HG02981 (cell line): ENCODE measurements at regions not wholly inside any gene's neighbourhood (a gene's known extent, or its start where the extent isn't known, plus 50 kb on each side); places are given as distances from the start of the nearest gene placed in this dataset.

Source experiments
- ATAC-seq: cut with Tn5 transposase; IDR thresholded peaks from one replicate; pipeline ENCODE4 v1.9.1; 2021; ENCODE audit warnings: mild to moderate bottlenecking, moderate library complexity; ENCODE audit not compliant: unreplicated experiment

DNA sequence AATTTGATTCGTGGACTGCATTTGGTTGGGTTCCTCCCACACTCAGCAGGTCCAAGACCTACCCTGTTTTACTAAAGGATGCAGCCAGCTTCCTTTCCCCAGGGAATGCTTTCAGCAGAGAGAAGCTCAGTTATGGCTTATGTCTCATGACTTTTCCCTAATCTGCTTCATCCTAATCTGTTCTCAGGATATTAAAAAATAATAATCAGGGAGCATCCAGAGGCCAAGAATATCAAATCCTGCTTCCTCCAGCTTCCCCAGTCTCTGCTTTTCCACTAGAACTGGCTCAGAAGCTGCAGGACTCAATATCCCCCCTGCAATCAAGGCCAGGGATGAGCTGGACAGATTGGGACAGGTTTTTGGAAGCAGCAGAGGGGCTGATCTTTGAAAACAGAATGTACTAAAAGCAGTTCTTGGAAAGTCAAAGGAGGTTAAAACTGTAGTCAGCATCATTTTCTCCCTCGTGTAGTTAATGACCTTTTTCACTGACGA lies 326.9 kb upstream of the TNP1 start:
- ATAC-seq: no peak

DNA sequence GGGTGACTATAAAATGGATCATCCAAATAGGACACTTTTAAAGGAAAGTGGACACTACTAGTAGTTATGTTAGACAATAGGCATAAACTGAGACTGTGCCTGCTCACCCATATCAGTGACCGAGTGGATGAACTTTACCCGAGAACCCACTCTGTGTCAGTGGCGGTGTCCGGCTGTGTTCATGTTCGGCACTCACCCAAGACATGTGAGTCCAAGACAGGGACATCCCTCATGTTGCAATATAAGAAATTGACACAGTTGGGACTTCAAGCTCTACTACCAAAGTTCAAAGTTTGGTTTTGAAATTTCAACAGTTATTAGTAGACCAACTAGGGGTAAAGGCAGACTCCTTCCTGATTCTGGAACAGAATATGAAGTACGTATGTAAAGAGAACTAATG lies 326.3 kb upstream of the TNP1 start:
- no peak for ATAC-seq

DNA sequence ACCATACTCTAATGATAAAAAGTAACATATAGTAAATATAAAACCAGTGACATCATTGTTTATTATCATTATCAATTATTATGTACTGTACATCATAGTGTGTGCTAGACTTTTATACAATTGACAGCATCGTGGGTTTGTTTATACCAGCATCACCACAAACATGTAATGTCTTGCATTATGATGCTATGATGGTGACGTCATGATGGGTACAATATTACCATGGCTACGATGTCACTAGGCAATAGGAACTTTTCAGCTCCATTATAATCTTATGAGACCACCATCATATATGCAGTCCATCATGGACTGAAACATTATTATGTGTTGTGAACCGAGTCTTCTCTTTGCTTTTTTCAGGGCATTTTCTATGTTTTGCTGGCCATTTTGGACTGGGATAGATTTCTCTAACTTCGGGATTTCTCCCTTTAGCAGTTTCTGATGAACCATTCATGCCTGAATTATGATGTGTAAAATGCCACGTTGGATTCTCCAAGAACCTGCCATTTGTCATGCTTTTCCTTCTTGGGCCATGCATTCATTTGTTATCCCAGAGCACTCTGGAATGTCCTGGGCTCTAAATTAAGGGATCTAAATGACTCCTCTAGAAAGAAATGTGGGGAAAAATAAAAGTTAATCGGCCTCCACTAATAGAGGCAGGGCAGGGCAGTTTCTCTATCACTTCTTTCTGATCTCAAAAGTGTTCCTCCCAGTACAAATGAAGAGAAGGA lies 325.6 kb upstream of the TNP1 start:
- ATAC-seq: no peak

DNA sequence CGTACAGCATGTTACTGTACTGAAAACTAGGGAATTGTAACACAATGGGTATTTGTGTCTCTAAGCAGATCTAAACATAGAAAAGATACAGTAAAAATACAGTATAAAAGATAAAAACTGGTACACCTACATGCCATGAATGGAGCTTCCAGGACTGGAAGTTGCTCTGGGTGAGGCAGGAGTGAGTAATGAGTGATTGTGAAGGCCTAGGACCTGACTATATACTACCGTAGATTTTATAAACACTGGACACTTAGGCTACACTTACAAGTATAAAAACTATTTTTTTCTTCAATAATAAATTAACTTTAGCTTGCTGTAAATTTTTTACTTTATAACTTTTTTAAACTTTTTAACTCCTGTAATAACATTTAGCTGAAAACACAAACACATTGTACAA lies 324.4 kb upstream of the TNP1 start:
- no peak for ATAC-seq

DNA sequence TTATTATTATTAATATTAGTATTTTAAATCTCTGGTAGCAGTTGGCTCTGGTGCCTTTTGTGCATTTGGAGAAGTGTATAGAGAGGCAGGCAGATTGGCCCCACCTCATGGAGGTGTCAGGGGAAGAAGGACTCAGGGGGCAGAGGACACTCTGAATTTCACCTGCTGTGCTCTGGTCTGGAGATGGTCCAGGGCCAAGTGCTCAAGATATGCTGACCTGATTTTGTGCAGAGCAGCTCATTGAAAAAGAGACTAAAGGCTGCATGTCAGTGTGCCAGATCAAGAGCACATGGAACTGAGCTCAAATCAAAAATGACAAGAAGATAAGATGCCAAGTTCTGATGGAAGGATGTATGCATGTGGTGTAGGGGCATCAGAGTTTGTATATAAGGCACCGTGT lies 323.6 kb upstream of the TNP1 start:
- ATAC-seq: no peak

DNA sequence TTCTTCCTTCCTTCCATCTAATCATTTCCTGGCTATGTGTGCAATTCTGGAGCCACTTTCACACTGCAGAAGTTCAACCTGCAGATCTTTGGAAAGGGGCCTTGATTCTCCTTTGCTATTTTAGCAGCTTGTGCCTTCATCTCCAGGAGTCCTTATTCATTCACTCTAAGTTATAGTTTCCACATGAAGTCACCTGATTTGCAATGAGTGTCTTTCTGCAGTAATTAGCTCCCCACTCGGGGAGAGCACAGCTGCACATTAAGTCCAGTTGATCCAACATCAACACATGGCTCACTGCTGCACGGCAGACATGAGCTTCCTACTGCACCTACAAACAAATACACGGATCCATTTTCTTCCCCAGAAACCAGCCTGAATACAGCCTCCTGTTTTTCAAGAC lies 323.1 kb upstream of the TNP1 start:
- no peak for ATAC-seq

DNA sequence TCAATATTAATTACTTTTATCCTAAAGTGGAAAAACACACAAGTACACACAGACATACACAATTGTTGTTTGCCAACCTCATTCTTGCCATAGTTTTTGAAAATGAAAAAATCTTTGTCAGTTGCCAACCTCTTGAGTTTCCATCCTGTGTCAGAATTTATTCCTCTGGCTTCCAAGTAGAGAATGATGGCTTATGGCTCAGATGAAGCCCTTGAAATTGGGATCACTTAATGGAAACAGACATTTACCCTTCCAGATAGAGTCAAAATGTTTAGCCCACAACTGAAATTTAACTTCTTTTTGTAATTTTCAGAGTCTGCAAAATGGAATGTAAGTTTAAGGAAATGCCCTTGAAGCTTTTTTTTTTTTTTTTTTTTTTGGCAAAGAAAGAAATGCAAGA lies 321.6 kb upstream of the TNP1 start:
- ATAC-seq: no peak

DNA sequence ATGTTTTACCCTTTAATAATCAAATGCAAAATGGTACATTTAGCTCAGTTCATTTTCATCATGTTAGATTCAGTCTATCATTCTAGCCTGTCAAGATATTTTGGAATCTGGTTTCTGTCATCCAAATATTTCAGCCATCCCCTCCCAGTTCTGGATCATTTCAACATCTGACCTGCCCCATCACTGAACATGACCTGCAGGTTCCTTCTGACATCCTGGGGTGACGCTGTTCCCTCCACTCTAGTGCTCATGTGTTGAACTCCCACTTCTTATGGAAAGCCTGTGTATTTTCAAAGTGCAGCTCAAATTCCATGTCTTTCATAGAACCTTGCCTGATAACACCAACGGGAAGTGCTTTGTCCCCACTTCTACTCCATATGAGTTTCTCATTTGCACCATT lies 320.0 kb upstream of the TNP1 start:
- ATAC-seq: no peak

DNA sequence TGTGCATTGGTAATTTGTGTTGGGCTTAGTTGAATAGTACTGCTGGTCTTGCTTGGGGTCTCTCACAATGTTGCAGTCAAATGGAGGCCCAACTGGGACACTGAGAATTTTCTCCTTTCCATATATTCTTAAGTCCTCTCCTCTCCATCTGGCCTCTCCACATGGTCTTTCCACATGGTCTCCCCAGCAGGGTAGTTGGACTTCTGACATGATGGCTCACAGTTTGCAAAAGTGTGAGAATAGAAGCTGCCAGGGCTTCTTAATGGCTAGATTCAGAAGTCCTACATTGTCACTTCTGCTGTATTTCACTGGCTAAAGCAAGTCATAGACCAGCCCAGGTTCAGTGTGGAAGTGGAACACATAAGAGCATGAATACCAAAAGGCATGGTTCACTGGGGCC lies 318.5 kb upstream of the TNP1 start:
- no peak for ATAC-seq

DNA sequence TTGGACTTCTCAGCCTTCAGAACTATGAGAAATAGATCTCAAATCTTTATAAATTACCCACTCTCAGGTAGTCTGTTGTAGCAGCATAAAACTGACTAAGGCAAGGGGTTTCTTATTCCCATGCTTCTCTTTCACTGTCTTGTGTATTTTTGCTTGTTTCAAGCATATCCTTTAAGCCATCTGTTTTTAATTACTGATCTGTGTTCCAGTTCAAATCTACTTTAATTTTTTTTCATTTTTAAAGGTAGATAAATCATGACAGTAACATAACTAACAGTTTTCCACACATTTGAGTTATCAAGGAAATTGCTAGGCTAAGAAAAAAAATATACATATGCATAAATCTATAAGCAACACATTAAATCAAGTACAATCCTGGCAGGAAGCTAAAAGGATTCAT lies 317.9 kb upstream of the TNP1 start:
- no peak for ATAC-seq

DNA sequence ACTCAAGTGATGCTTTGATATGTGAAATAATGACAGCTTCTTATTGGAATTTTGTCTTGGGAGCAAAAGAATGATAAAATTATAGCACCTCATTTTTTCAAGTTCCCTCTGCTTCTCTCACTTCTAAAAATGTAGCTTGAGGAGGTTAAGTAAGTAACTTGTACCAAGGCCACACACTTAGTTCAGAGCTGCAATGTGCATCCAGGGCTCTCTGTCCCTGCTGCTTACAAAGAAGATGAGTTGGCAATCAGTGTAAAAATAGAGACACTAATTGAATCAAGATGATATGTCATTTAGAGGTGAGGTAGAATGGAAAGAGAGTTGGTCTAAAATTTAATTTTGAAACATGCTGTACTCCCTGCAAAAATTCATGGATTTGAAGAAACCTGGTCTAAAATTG lies 312.0 kb upstream of the TNP1 start:
- no peak for ATAC-seq

DNA sequence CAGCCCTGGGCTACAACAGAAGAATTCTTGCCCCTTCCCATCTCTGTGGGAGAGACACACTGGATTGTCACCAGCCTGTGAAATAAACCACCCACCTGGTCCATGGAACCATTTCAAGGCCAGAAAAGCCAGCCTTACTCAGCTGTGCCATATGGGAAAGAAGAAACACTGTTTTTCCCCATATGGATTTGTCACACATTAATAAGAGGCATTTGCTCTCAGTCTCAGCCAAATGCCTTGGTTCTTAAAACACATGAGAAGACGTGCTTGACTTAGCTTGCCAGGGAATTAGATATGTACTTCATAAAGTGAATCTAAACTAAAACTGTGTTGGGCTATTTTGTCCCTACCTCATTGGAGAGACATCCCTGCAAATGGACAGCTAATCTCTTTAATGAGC lies 308.6 kb upstream of the TNP1 start:
- ATAC-seq: no peak

DNA sequence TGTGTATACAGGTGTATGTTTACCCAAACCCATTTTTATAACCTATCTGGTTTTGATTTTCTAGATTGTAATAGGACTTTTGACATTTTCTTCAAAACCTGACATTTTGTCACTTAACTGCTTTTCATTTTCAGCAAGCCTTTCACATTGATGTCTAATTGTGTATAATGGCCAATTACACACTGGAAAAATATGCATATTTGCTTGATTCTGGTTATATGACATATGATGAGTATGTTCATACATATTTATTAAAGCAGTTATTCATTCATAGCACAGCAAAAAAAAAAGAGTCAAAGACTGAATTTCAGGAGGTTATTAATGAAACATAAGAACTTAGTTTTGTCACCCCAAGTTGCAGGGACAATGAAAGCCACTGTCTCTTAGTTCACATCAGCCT lies 307.7 kb upstream of the TNP1 start:
- ATAC-seq: no peak

DNA sequence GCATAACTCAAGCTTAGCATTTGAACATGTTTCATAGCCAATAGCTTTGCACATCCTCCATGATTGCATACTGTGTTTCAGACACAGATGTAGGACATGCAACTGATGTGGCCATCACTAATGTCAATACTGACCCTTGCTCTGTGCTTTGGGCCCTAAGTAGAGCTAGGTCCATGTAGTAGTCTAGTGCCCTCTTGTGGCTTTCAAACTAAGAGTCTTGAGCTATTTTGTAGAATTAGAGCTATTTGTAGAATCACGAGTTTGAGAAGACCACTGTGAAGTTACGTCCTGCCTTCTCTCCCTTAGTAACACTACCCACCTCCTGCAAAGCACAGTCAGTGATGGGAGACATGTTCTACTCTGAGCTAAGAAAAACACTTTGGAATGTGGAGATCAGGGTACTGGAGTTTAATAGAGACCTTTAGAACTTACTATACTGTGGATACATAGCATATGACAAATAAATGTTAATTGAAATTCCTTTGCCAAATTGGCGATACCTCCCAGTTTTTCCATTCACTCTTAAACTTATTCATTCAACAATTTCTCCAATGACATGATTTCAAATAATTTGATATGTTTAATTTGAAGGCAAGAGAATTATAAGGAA lies 306.5 kb upstream of the TNP1 start:
- no peak for ATAC-seq

DNA sequence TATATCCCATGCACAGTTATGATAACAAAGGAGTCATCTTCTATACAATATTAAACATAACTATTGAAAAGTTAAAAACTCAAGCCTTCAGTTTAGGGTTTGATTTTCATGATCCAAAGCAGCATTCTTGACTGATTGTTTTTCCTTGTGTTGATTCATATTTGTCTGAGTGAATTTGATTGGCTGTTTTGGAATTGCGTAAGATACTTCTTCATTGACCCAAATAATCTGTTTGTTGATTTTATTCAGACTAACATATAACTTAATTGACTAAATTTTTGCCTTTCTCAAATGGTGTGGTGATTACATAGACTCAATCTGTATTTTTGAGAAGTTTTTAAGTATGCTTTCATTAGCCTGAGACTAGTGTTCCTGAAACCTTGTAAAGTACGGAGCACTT lies 305.7 kb upstream of the TNP1 start:
- no peak for ATAC-seq

DNA sequence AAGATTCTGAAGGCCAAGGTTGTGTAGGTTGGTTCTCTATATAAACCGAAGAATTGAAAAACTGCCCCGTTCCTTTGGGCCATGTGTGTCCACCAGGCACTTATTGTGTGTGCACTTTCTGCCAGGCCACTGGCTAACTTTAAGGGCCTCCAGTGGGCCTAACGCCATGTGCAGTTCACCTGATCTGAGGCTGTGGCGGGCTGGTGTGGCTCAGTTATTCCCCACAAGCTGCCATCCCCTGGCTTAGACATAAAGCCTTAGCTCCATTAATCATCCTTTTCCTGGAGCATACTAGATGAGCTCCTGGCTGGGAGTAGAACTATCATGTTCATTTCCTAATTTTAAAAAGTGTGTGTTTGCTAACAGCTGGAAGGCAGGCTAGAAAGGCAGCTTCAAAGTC lies 304.1 kb upstream of the TNP1 start:
- ATAC-seq: no peak

DNA sequence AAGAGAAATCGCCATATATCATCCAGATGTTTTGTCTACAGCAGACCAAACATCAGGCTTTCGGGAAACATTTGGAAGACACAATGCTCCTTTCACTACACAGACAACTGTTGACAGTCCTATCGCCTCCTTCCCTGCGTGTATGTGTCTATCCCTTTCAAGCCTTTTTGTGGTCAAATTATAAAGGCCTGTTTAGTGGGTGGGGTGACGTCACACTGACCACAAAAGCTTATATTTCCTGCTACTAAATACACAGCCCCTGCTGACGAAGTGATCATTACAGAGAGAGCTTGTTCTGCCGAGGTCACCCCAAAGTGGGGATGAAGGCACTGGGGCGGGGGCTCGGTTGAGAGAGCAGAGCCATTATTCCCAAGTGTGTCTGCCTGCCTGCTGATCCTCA lies 302.7 kb upstream of the TNP1 start:
- ATAC-seq: peak; percentile 49

DNA sequence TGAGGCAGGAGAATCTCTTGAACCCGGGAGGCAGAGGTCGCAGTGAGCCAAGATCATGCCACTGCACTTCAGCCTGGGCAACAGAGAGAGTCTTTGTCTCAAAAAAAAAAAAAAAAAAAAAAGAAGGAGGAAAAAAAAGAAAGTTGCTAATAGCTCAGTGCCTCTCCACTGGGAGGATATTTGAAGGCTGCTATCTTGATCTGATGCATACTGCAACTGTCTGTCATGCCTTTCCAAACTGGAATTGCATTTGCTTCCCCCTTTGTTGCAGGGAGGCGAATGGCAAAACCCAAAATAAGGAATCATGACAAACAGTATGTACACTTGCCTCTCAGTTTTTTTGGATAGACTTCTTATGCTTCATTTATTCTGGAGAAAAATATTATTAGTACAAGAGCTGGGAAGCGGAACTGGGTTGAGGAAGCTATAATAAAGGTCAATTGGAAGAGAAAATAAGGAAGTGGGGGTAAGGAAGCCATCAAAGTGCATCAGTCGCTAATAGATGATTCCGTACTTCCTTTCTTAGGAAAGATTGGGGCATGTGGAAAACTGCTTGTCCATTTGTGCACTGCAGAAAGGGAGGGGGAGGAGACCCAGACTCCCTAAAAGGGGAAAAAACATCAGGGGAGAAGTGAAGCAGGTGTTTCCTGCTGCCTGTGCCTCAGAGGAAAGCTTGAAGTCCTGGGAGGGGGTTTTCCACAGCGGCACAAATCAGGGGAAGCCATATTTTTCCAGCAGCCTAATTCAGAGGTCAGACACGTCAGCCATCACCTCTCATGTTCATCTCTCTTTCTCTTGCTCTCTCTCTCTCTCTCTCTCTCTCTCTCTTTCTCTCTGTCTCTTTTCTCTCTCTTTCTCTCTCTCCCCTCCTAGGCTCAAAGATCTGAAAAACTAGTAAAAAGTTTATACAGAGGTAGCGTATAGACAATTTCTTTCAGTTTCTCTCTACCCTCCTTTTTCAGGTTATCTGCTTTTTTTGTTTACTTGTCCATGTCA lies 301.4 kb upstream of the TNP1 start:
- ATAC-seq: no peak

DNA sequence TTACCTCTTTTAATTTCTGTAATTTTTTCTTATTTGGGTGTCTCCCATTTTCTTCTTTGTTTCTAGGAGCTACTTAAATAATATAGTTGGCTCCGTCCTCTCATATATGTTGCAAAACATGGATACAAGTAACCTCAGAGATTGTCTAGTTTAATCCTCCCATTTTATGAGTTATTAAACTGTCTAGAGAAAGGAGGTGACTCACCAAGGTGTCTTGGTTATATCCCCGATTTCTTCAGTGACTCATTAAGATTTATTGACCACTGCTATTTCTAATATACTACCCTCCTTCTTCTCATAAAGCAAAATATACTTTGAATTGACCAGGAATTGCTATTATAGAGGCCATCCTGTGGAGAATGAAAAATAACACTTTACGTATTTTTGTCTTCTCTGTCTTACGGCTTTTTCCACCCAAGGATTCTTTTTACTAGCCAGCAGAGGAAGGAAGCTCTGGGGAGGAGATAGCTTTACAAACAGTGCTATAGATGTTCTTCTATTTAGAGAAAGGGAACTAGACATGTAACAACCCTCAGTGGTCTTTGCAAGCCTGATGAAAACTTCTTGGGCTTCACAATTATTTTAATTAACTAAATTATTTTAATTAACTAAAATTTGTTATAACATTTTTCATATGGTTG lies 300.4 kb upstream of the TNP1 start:
- ATAC-seq: no peak

DNA sequence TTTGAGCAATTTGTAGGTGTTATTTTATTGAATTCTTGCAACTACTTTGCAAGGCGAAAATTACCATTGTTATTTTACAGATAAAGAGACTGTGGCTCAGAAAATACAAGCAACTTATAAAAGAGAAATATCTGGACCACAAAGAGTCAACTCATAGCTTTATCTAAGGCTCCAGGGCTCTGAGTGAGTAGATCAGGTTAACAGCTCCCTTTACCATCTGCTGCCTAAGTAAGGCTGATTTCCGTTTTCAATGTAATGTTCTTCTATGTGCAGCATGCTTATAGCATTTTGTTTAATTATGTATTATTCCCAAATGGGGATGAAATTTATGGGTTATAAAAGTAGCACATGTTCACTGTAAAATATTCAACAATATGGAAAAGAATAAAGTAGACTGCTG lies 299.1 kb upstream of the TNP1 start:
- ATAC-seq: no peak

DNA sequence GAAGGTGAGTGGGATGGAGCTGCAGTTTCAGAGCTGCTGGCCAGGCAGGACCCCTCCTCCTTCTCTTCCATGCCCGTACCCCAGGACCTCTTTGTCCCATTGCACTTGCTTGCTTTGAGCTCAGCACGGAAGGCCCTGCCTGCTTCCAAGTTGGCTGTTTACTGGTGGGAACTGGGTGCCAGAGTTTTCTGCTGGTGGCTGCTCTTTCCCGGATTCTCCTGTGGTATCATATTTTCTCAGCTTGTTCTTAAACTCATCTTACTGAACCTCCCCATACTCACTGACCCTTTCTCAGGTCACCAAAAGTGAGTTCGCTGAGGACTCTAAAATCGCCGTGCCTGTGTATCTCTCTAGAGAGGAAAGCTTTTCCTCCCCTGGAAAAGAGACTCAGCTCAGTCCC lies 297.7 kb upstream of the TNP1 start:
- no peak for ATAC-seq
